D721Med (cell line): ENCODE measurements at regions not wholly inside any gene's neighbourhood (a gene's known extent, or its start where the extent isn't known, plus 50 kb on each side); places are given as distances from the start of the nearest gene placed in this dataset.

Experiments used
- DNase-seq: peaks from one replicate; pipeline ENCODE4 v3.0.0; 2011; ENCODE audit warnings: low spot score; ENCODE audit not compliant: insufficient read length
- FAIRE-seq: peaks from 2 replicates; lab custom pipeline; 2011; peaks lifted over from hg19 to GRCh38; lab: Jason Lieb, UNC
- CTCF ChIP-seq: IDR thresholded peaks from 2 replicates; pipeline ENCODE4 v1.5.1; 2012; ENCODE audit warnings: mild to moderate bottlenecking, control low read depth; ENCODE audit not compliant: insufficient read depth; ENCODE audit errors: missing control alignments

- DNase-seq (no peak), FAIRE-seq (no peak)
- no peak for TF ChIP-seq CTCF
These were observed 585.6 kb downstream of the UTRN start for GRCh38 chr6:144870782-144871181.

DNA sequence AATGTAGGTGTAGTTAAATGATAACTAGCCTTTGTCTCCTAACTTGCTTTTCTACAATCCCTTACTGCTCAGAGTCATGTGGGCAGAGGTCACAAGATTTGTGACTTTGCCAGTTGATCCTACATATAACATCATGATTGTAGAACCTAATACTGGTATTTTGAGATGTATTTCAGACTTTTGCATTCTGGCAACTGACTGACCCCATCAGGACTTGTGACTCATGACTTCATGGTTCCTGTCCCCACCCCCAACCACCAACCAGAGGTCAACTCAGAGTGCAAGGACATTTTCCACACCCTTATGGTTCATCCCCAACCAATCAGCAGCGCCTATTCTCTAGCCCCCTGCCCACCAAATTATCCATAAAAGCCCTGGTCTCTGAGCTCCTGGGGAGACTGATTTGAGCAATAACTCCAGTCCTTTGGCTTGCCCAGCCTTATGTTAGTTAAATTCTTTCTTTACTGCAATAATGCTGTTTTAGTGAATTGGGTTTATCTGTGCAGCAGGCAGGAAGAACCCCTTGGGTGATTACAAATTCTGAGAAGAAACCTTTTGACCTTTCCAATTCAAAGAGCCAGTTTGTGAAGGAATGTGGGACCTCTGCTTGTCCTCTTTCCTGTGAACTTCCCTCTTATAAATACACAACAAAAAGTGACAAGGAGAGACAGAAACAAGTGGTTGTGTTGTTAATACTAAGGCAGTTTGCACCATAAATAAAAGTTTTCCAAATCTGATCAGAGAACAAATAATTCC lies 588.7 kb downstream of the UTRN start:
- FAIRE-seq (no peak), DNase-seq (no peak)
- no peak for TF ChIP-seq CTCF

- FAIRE-seq = no peak
- no peak for TF ChIP-seq CTCF
These were observed 591.6 kb downstream of the UTRN start for GRCh38 chr6:144876689-144877088.

DNA sequence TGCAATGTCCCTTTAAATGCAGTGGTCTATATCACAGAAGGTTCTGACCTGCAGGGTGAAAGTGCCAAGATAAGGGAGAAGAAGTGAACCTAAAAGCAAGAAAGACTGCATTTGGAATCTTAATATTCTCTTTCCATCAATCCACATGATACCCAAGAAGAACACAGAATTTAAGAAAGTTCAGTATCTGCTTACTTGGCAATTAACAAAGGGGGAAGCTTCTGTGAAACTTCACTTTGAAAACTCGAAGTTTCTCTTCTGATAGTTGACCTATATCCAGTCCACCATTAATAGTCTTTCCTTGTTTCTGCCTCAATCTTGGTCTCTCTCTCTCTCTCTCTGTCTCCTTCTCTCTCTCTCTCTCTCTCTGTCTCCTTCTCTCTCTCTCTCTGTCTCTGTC lies 592.0 kb downstream of the UTRN start:
- FAIRE-seq = no peak
- no peak for TF ChIP-seq CTCF
- no peak for DNase-seq

More at GRCh38 chr6:144876689-144877088, 591.6 kb downstream of the UTRN start:
- no peak for DNase-seq

GRCh38 chr6:144878577-144878976 lies 593.4 kb downstream of the UTRN start:
- no peak for DNase-seq
- no peak for FAIRE-seq
- TF ChIP-seq CTCF = no peak

DNA sequence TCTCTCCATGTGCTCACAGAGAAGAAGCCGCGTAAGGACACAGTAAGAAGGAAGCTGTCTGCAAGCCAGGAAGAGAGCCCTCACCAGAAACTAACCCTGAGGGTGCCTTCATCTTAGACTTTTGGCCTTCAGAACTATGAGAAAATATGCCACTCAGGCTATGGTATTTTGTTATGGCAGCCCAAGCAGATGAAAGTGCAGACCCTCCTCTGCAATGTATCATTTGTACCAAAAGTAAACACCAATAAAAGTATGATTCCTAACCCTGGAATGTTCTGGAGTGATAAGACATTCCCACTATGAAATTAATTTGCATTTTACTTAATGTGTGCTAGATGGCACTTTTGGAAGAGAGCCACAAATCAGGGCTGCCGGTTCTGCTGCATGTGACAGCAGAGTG lies 594.3 kb downstream of the UTRN start:
- DNase-seq (no peak), FAIRE-seq (no peak)
- no peak for TF ChIP-seq CTCF

DNA sequence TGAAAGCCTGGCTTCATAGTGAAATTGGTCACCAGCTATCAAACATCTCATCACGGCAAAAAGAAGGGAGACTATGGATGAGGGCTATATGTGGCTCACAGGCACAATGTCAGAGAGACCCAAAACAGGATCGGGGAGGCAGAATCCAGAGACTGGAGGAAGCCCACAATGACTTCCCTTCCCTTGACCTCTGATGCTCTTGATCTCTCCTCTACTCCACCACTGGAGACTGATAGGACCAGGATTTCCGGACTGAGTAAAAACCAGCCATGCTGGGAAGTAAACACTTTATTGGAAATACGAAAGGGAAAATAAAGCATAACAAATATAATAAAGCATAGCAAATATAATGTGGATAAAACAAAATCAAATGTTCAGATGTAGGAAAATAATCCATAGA lies 597.3 kb downstream of the UTRN start:
- no peak for DNase-seq
- TF ChIP-seq CTCF = no peak
- FAIRE-seq = no peak
